Karpas-422 (cell line): ENCODE measurements at regions not wholly inside any gene's neighbourhood (a gene's known extent, or its start where the extent isn't known, plus 50 kb on each side); places are given as distances from the start of the nearest gene placed in this dataset.

Experiments used
- DNase-seq: peaks from one replicate; pipeline ENCODE4 v3.0.0-alpha.2; 2015
- H2AFZ ChIP-seq: fragments of 200-600 bp; sonication (generic); 2 replicates; pipeline ENCODE4 v1.6.1; 2014; ENCODE audit warnings: antibody characterized with exemption, low read length, mixed read lengths
- H3K27ac ChIP-seq: fragments of 200-600 bp; sonication (generic); 2 replicates; pipeline ENCODE4 v1.5.1; 2014; ENCODE audit warnings: mild to moderate bottlenecking, low read length, moderate library complexity
- H3K27me3 ChIP-seq: fragments of 200-600 bp; sonication (generic); 2 replicates; pipeline ENCODE4 v1.6.1; 2014; ENCODE audit warnings: low read length, mixed read lengths
- H3K36me3 ChIP-seq: fragments of 200-600 bp; sonication (generic); 2 replicates; pipeline ENCODE4 v1.6.1; 2014; ENCODE audit warnings: low read length, mixed read lengths; ENCODE audit not compliant: insufficient read depth
- H3K4me1 ChIP-seq: fragments of 200-600 bp; sonication (generic); 2 replicates; pipeline ENCODE4 v1.6.1; 2014; ENCODE audit warnings: mild to moderate bottlenecking, low read length, mixed read lengths
- H3K4me2 ChIP-seq: fragments of 200-600 bp; sonication (generic); 2 replicates; pipeline ENCODE4 v1.6.1; 2014; ENCODE audit warnings: low read length, low read depth, mild to moderate bottlenecking; ENCODE audit not compliant: poor library complexity, severe bottlenecking
- H3K4me3 ChIP-seq: fragments of 200-600 bp; sonication (generic); 2 replicates; pipeline ENCODE4 v1.5.1; 2014; ENCODE audit warnings: mild to moderate bottlenecking, antibody characterized with exemption, low read length, mixed read lengths
- H3K79me2 ChIP-seq: fragments of 200-600 bp; sonication (generic); 2 replicates; pipeline ENCODE4 v1.6.1; 2014; ENCODE audit warnings: mild to moderate bottlenecking, low read length, mixed read lengths
- H3K9ac ChIP-seq: fragments of 200-600 bp; sonication (generic); 2 replicates; pipeline ENCODE4 v1.6.0; 2014; ENCODE audit warnings: low read length
- H3K9me2 ChIP-seq: fragments of 200-600 bp; sonication (generic), shearing (Covaris generic); replicated peaks from 2 replicates; pipeline ENCODE4 v1.6.0; 2014; ENCODE audit warnings: mild to moderate bottlenecking, low read length, moderate library complexity; ENCODE audit not compliant: insufficient read depth
- H3K9me3 ChIP-seq: fragments of 300-700, 200-600 bp; sonication (generic); 2 replicates; pipeline ENCODE4 v1.6.1; 2014; ENCODE audit warnings: low read length, mixed read lengths
- H4K20me1 ChIP-seq: fragments of 200-600 bp; sonication (generic); 2 replicates; pipeline ENCODE4 v1.6.1; 2014; ENCODE audit warnings: mild to moderate bottlenecking, antibody characterized with exemption, low read length, low read depth; ENCODE audit not compliant: insufficient read depth

- no peaks in the 10 kb centered on the region for H3K9me3 ChIP-seq
- H2AFZ ChIP-seq = no peak overlapping the region
- H3K4me2 ChIP-seq = no peak overlapping the region
- H3K9ac ChIP-seq = no peak overlapping the region
- H3K27ac ChIP-seq = no peak overlapping the region
- H3K9me2 ChIP-seq = no peaks in the 10 kb centered on the region
- H4K20me1 ChIP-seq = no peaks in the 10 kb centered on the region
- H3K79me2 ChIP-seq = no peaks in the 10 kb centered on the region
- no peaks in the 10 kb centered on the region for H3K4me1 ChIP-seq
- H3K4me3 ChIP-seq = no peak overlapping the region
- no peaks in the 10 kb centered on the region for H3K36me3 ChIP-seq
- H3K27me3 ChIP-seq = no peaks in the 10 kb centered on the region
- DNase-seq = no peak
Observed at GRCh38 chr2:39954346-39954745, 175.3 kb upstream of the THUMPD2 start.

- Histone ChIP-seq H3K4me3 (no peak overlapping the region), H3K9me2 (no peaks in the 10 kb centered on the region), H4K20me1 (no peaks in the 10 kb centered on the region), H3K27ac (no peak overlapping the region), H3K9me3 (no peaks in the 10 kb centered on the region), H3K36me3 (no peaks in the 10 kb centered on the region), H3K27me3 (no peaks in the 10 kb centered on the region), H3K79me2 (no peaks in the 10 kb centered on the region), H3K9ac (no peak overlapping the region), H3K4me2 (no peak overlapping the region), H3K4me1 (no peaks in the 10 kb centered on the region), H2AFZ (no peak overlapping the region)
- no peak for DNase-seq
Observed at GRCh38 chr2:39949131-39949530, 170.1 kb upstream of the THUMPD2 start.

GRCh38 chr2:39948016-39948719 lies 169.1 kb upstream of the THUMPD2 start:
- Histone ChIP-seq H2AFZ (no peak overlapping the region), H3K79me2 (no peaks in the 10 kb centered on the region), H3K4me2 (no peak overlapping the region), H3K27me3 (no peaks in the 10 kb centered on the region), H3K27ac (no peak overlapping the region), H3K9me2 (no peaks in the 10 kb centered on the region), H4K20me1 (no peaks in the 10 kb centered on the region), H3K36me3 (no peaks in the 10 kb centered on the region), H3K9ac (no peak overlapping the region), H3K9me3 (no peaks in the 10 kb centered on the region), H3K4me3 (no peak overlapping the region), H3K4me1 (no peaks in the 10 kb centered on the region)
- DNase-seq = no peak

- Histone ChIP-seq H3K4me3 (no peak overlapping the region), H2AFZ (no peak overlapping the region), H3K4me1 (no peaks in the 10 kb centered on the region), H3K9me3 (no peaks in the 10 kb centered on the region), H3K4me2 (no peak overlapping the region), H3K27ac (no peak overlapping the region), H3K36me3 (no peaks in the 10 kb centered on the region), H3K9me2 (no peaks in the 10 kb centered on the region), H3K27me3 (no peaks in the 10 kb centered on the region), H3K9ac (no peak overlapping the region), H4K20me1 (no peaks in the 10 kb centered on the region), H3K79me2 (no peaks in the 10 kb centered on the region)
- DNase-seq = no peak
Observed at GRCh38 chr2:39947294-39948015, 168.4 kb upstream of the THUMPD2 start.

- DNase-seq = no peak
- Histone ChIP-seq H4K20me1 (no peaks in the 10 kb centered on the region), H3K9me3 (no peaks in the 10 kb centered on the region), H3K4me3 (no peak overlapping the region), H3K79me2 (no peaks in the 10 kb centered on the region), H3K9ac (no peak overlapping the region), H3K4me1 (no peaks in the 10 kb centered on the region), H2AFZ (no peak overlapping the region), H3K27me3 (no peaks in the 10 kb centered on the region), H3K9me2 (no peaks in the 10 kb centered on the region), H3K27ac (no peak overlapping the region), H3K36me3 (no peaks in the 10 kb centered on the region), H3K4me2 (no peak overlapping the region)
Observed at GRCh38 chr2:39942950-39943349, 163.9 kb upstream of the THUMPD2 start.

- Histone ChIP-seq H3K79me2 (no peaks in the 10 kb centered on the region), H2AFZ (no peak overlapping the region), H3K9me2 (no peaks in the 10 kb centered on the region), H3K27me3 (no peaks in the 10 kb centered on the region), H3K27ac (no peak overlapping the region), H3K9ac (no peak overlapping the region), H3K4me1 (no peaks in the 10 kb centered on the region), H3K9me3 (no peaks in the 10 kb centered on the region), H4K20me1 (no peaks in the 10 kb centered on the region), H3K4me2 (no peak overlapping the region), H3K36me3 (no peaks in the 10 kb centered on the region), H3K4me3 (no peak overlapping the region)
- no peak for DNase-seq
Observed at GRCh38 chr2:39938035-39938835, 159.2 kb upstream of the THUMPD2 start.

- Histone ChIP-seq H3K79me2 (no peaks in the 10 kb centered on the region), H4K20me1 (no peaks in the 10 kb centered on the region), H3K4me2 (no peak overlapping the region), H3K36me3 (no peaks in the 10 kb centered on the region), H3K27ac (no peak overlapping the region), H3K4me1 (no peaks in the 10 kb centered on the region), H3K9ac (no peak overlapping the region), H3K4me3 (no peak overlapping the region), H2AFZ (no peak overlapping the region), H3K27me3 (no peaks in the 10 kb centered on the region), H3K9me3 (no peaks in the 10 kb centered on the region), H3K9me2 (no peaks in the 10 kb centered on the region)
- DNase-seq = no peak
Observed at GRCh38 chr2:39937621-39938020, 158.6 kb upstream of the THUMPD2 start.

GRCh38 chr2:39934851-39935250 lies 155.8 kb upstream of the THUMPD2 start:
- Histone ChIP-seq H3K27ac (no peak overlapping the region), H4K20me1 (no peaks in the 10 kb centered on the region), H3K27me3 (no peaks in the 10 kb centered on the region), H3K36me3 (no peaks in the 10 kb centered on the region), H3K4me3 (no peak overlapping the region), H3K9me3 (no peaks in the 10 kb centered on the region), H3K9me2 (no peaks in the 10 kb centered on the region), H3K9ac (no peak overlapping the region), H3K79me2 (no peaks in the 10 kb centered on the region), H2AFZ (no peak overlapping the region), H3K4me1 (no peaks in the 10 kb centered on the region), H3K4me2 (no peak overlapping the region)
- no peak for DNase-seq
